Dendritic cell treated with granulocyte-macrophage colony-stimulating factor and Interleukin-4, amounts not matched to agents 40 ng/mL and 50 ng/mL, for 4 days (primary cell): ENCODE measurements at regions not wholly inside any gene's neighbourhood (a gene's known extent, or its start where the extent isn't known, plus 50 kb on each side); places are given as distances from the start of the nearest gene placed in this dataset.
A peak's percentile ranks its signal among the peaks of the same experiment; 100 is the strongest.
"Not testable (repeated sequence)": the region's sequence is repeated elsewhere in the genome, so short reads cannot be mapped to it uniquely, and the experiment has no call there.

Experiments used
- H3K27ac Mint-ChIP-seq: one replicate; pipeline ENCODE4 v1.8.0; 2022; ENCODE audit warnings: mild to moderate bottlenecking, mixed read lengths
- H3K27me3 Mint-ChIP-seq: one replicate; pipeline ENCODE4 v1.8.0; 2022; ENCODE audit warnings: mild to moderate bottlenecking, mixed read lengths
- H3K36me3 Mint-ChIP-seq: one replicate; pipeline ENCODE4 v1.8.0; 2022; ENCODE audit warnings: low read depth, mixed read lengths
- H3K4me1 Mint-ChIP-seq: one replicate; pipeline ENCODE4 v1.8.0; 2022; ENCODE audit warnings: low read depth, mixed read lengths
- H3K4me3 Mint-ChIP-seq: one replicate; pipeline ENCODE4 v1.8.0; 2022; ENCODE audit warnings: mild to moderate bottlenecking, moderate library complexity, mixed read lengths
- H3K9me3 Mint-ChIP-seq: one replicate; pipeline ENCODE4 v1.8.0; 2022; ENCODE audit warnings: mixed read lengths
- intact Hi-C: fragments of 100-400 bp; cut with micrococcal nuclease; formaldehyde crosslinking; loops from one replicate; pipeline ENCODE4 v1.15.0; 2022

DNA sequence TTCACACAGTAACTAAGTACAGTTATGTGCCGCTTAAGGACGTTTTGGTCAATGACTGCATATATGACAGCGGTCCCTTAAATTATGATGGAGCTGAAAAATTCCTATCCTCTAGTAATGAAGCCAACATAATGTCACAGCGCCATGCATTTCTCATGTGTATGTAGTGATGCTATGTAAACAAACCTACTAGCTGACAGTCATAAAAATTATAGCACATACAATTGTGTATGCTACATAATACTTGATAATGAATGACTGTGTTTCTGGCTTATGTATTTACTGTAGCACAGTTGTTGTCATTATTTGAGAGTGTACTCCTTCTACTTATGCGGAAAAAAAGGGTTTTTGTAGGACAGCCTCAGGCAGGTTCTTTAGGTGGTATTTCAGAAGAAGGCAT is 99.7 kb downstream of the DACT1 start:
- H3K36me3 Mint-ChIP-seq = no peaks in the 10 kb centered on the region
- no peak overlapping the region for H3K27ac Mint-ChIP-seq

DNA sequence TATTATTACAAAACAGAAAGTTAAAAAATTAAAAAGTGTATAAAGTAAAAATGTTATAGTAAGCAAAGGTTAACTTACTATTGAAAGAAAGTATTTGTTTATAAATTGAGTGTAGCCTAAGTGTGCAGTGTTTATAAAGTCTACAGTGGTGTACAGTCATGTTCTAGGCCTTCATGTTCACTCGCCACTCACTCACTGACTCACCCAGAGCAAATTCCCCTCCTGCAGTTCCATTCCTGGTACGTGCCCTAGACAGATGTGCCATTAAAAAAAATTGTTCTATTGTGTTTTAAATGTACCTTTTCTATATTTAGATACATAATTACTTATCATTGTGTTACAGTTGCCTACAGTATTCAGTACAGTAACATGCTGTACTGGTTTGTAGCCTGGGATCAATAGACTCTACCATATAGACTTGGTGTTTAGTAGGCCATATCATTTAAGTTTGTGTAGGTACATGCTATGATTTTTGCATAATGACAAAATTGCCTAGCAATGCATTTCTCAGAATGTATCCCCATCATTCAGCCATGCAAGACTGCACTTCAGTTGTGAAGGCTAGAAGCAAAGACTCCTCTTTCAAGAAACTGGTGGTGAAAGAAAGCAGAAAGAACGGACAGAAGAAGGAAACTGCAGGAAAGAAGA is 100.6 kb downstream of the DACT1 start:
- H3K27me3 Mint-ChIP-seq = no peaks in the 10 kb centered on the region
- no peaks in the 10 kb centered on the region for H3K36me3 Mint-ChIP-seq
- no peaks in the 10 kb centered on the region for H3K9me3 Mint-ChIP-seq
- H3K4me3 Mint-ChIP-seq = no peak overlapping the region
- intact Hi-C loops = no loop called here
- H3K27ac Mint-ChIP-seq = no peak overlapping the region
- H3K4me1 Mint-ChIP-seq = peaks cover 43% of the 10 kb centered on the region

More for the DNA sequence above, 99.7 kb downstream of the DACT1 start:
- Mint-ChIP-seq H3K4me1 (peaks cover 43% of the 10 kb centered on the region), H3K4me3 (no peak overlapping the region), H3K27me3 (no peaks in the 10 kb centered on the region), H3K9me3 (no peaks in the 10 kb centered on the region)
- intact Hi-C loops = no loop called here

DNA sequence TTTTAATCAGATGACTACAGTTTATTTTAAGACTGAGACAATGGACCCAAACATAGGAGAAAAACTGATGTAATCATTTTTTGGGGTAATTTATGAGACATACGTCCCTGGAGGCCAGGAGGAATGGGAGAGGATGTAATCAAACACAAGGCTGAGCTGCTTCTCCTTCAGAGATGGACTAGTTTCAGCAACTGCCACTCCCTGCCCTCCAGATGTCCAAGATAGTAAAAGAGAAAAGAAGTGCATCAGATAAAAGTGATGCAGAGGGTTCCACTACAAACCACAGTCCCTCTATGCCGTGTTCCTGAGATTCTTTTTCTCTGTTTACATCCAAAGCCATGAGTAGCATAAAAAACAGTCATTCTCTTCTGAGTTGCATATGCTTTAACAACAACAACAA is 101.1 kb downstream of the DACT1 start:
- no peaks in the 10 kb centered on the region for H3K9me3 Mint-ChIP-seq
- no peaks in the 10 kb centered on the region for H3K36me3 Mint-ChIP-seq
- no peak overlapping the region for H3K4me3 Mint-ChIP-seq
- intact Hi-C loops = no loop called here
- H3K27me3 Mint-ChIP-seq = no peaks in the 10 kb centered on the region
- peaks cover 43% of the 10 kb centered on the region for H3K4me1 Mint-ChIP-seq
- H3K27ac Mint-ChIP-seq = no peak overlapping the region

DNA sequence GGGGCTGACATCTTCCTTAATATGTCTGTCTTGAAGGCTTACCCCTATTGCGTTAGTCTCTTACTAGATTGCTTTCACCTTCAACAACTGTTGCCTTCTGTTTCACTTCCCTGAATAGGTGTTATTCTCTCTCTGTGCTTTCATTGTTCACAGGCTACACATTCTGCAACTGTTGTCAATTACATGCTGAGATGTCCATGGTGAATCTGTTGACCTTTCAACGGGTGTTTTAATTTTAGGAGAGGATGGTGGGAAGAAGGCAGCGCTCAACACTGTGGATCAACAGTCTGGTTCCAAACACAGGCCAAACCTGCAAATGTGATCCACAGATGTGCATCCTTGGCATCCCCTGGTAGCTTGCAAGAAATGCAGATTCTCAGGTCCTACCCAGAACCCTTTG is 101.9 kb downstream of the DACT1 start:
- Mint-ChIP-seq H3K36me3 (no peaks in the 10 kb centered on the region), H3K27me3 (no peaks in the 10 kb centered on the region), H3K4me3 (no peak overlapping the region), H3K27ac (no peak overlapping the region), H3K9me3 (no peaks in the 10 kb centered on the region), H3K4me1 (peaks cover 43% of the 10 kb centered on the region)
- intact Hi-C loops = no loop called here

DNA sequence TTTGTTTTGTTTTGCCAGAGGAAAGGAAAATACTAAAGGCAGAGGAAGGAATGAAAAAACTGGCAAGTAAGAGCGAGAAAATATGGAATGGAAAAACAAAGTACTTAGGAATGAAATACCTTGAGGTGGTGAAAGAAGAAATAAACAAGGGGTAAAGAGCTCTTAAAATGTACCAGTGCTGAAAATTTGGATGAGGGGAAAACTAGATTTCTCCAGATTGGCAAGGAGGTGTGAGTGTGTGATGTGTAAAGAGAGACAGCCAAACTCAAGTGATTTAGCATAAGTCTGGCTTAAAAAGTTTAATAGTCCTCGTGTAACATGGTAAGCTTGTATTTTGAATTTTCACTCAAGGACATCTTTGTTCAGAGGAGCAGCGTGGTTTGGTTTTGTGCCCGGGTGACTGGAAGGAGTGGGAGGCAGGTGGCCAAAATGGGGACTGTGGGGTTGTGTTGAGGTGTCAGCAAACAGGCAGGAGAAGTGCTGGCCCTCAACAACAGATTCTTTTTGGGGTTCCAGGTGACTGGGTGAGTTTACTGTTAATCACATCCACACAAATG is 102.7 kb downstream of the DACT1 start:
- Mint-ChIP-seq H3K4me3 (no peak overlapping the region), H3K36me3 (no peaks in the 10 kb centered on the region), H3K4me1 (peaks cover 41% of the 10 kb centered on the region), H3K27me3 (no peaks in the 10 kb centered on the region), H3K9me3 (no peaks in the 10 kb centered on the region), H3K27ac (peak overlapping the region; percentile 18)
- intact Hi-C loops = no loop called here

DNA sequence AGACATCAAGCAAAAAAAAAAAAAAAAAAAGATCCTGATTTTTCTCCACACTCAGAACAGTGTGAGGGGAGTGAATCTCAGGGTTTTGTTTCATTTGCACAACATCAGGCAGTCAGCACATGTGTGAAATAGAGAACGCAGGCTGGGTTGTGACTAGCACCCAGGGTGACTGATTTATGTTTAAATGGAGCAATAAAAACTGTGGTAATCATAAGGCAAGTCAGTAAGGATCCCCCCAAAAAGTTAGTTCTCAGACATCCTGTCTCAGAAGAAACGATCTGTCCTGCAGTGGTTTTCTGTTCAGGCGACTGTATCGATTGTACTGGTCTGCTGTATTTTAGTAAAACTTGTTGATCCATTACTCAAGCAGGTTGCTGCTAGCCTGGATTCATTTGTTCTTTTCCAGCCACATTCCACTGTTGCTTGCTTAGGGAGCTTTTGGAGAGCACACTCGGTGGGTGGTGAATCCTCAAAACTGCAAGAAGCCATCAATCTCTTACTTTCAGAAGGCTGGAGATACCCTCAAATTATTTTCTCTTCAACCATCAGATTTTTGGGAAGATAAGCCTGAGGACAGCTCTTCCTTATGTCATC is 107.1 kb downstream of the DACT1 start:
- H3K4me1 Mint-ChIP-seq = peaks cover 56% of the 10 kb centered on the region
- no peaks in the 10 kb centered on the region for H3K9me3 Mint-ChIP-seq
- no peak overlapping the region for H3K4me3 Mint-ChIP-seq
- intact Hi-C loops = loop anchor here (5.0 kb wide), 1 partner anchor 103 kb away; no protein-coding TSS in a partner anchor
- H3K36me3 Mint-ChIP-seq = no peaks in the 10 kb centered on the region
- H3K27me3 Mint-ChIP-seq = no peaks in the 10 kb centered on the region
- H3K27ac Mint-ChIP-seq = peak overlapping the region; percentile 32

DNA sequence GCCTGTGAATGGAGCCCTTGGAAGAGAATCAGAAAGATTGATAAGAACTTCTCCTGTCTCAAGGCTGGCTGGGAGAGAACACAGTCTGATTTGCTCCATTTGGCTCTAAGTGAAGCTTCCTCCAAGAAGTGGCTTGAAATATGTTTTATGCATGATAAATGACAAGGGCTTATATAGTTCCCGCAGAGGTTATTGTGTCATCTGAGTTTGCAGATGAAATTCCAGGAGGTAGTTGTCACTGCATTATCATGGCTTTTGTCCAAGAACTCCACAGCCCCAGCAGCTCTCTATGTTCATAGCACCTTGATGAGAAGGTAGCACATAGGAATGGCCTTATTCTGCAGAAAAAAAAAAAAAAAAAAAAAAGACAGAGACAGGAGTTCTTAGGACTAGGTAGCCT is 108.5 kb downstream of the DACT1 start:
- Mint-ChIP-seq H3K9me3 (no peaks in the 10 kb centered on the region), H3K27me3 (no peaks in the 10 kb centered on the region), H3K4me1 (peaks cover 57% of the 10 kb centered on the region), H3K27ac (no peak overlapping the region), H3K36me3 (peaks cover 11% of the 10 kb centered on the region), H3K4me3 (no peak overlapping the region)
- intact Hi-C loops = loop anchor here (5.0 kb wide), 1 partner anchor 104 kb away; no protein-coding TSS in a partner anchor

DNA sequence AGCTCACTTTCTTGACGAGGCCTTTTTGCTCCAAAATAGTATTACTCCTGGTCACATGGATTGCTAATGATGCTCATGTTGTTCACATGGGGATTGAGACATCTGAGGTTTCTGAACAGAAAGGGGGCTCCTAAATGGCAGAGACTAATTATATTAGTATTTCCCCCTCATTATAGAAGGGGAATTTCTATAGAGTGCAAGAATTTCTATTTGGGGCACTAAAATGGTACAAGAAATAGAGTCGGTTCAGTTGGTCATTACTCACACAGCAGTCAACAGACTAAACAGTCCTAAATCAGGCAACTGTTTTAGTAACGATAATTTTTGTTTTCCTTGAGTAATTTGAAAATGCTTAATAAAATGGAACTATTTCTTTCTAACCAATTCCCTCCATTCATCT is 108.9 kb downstream of the DACT1 start:
- no peaks in the 10 kb centered on the region for H3K9me3 Mint-ChIP-seq
- no peak overlapping the region for H3K4me3 Mint-ChIP-seq
- H3K4me1 Mint-ChIP-seq = peaks cover 62% of the 10 kb centered on the region
- H3K27me3 Mint-ChIP-seq = no peaks in the 10 kb centered on the region
- H3K27ac Mint-ChIP-seq = peak overlapping the region; percentile 92
- intact Hi-C loops = loop anchor here (5.0 kb wide), 1 partner anchor 104 kb away; no protein-coding TSS in a partner anchor
- peaks cover 15% of the 10 kb centered on the region for H3K36me3 Mint-ChIP-seq

DNA sequence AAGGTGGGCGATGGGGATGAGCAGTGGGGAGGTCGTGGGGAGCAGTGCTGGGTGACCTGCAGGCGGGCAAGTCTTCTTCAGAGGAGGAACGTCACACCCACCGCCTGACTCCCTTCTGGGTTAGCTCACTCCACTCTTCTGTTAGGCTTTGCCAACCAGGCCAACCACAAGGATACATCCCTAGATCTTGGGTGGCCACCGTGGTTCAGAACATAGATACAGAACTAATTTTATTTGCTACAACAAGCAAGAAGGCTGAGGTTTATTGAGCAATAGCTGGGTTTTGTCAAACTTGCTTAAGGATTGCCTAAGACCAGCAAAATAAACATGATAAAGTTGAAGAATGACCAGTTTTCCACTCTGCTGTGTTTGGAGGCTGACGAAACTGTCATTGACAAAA is 109.4 kb downstream of the DACT1 start:
- H3K27ac Mint-ChIP-seq = peak overlapping the region; percentile 92
- H3K36me3 Mint-ChIP-seq = peaks cover 19% of the 10 kb centered on the region
- no peaks in the 10 kb centered on the region for H3K27me3 Mint-ChIP-seq
- peaks cover 66% of the 10 kb centered on the region for H3K4me1 Mint-ChIP-seq
- H3K4me3 Mint-ChIP-seq = no peak overlapping the region
- H3K9me3 Mint-ChIP-seq = no peaks in the 10 kb centered on the region
- intact Hi-C loops = loop anchor here (5.0 kb wide), 1 partner anchor 105 kb away; no protein-coding TSS in a partner anchor

DNA sequence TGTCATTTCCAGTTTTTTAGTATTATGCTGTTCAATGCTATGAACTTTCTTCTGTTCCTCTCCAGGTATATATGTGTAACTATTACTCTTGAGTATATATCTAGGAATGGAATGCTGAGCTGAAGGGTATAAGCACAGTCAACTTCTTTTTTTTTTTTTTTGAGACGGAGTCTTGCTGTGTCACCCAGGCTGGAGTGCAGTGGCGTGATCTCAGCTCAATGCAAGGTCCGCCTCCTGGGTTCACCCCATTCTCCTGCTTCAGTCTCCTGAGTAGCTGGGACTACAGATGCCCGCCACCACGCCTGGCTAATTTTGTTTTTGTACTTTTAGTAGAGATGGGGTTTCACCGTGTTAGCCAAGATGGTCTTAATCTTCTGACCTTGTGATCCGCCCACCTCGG is 110.5 kb downstream of the DACT1 start:
- H3K9me3 Mint-ChIP-seq, H3K27me3 Mint-ChIP-seq: not testable (repeated sequence)
- Mint-ChIP-seq H3K36me3 (peaks cover 19% of the 10 kb centered on the region), H3K4me1 (peaks cover 74% of the 10 kb centered on the region), H3K27ac (peak overlapping the region; percentile 92), H3K4me3 (peak overlapping the region; percentile 70)
- intact Hi-C loops = loop anchor here (5.0 kb wide), 1 partner anchor 106 kb away; no protein-coding TSS in a partner anchor

DNA sequence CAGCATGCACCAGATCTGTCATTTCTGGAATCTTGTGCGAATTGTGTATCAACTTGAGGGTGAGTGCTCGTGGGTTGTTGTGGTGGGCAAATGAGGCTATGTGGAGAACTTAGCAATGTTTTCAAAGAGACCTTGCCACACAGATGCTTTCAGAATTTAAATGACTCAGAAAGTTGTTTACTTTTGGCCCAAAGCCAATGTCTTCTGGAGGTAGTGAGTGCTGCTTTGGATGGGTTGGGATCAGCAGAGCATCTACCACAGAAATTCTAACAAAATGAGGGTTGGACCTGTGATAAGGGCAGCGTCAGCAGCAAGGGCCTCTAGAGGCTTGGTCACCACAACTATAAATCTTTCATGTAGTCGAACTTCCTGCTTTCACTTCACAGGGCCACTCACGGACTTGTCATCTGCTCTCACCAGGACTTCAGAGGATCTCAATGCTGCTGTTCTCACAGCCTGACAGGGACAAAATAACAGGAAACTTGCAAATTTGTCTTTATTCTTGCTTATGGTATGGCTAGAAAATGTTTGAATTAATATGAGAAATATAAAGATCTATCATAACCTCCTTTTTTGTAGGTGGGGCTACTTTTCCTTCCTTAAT is 111.4 kb downstream of the DACT1 start:
- Mint-ChIP-seq H3K27me3 (no peaks in the 10 kb centered on the region), H3K4me1 (peaks cover 82% of the 10 kb centered on the region), H3K4me3 (peak overlapping the region; percentile 60), H3K9me3 (no peaks in the 10 kb centered on the region), H3K27ac (peak overlapping the region; percentile 92), H3K36me3 (peaks cover 19% of the 10 kb centered on the region)
- intact Hi-C loops = loop anchor here (5.0 kb wide), 1 partner anchor 107 kb away; no protein-coding TSS in a partner anchor

DNA sequence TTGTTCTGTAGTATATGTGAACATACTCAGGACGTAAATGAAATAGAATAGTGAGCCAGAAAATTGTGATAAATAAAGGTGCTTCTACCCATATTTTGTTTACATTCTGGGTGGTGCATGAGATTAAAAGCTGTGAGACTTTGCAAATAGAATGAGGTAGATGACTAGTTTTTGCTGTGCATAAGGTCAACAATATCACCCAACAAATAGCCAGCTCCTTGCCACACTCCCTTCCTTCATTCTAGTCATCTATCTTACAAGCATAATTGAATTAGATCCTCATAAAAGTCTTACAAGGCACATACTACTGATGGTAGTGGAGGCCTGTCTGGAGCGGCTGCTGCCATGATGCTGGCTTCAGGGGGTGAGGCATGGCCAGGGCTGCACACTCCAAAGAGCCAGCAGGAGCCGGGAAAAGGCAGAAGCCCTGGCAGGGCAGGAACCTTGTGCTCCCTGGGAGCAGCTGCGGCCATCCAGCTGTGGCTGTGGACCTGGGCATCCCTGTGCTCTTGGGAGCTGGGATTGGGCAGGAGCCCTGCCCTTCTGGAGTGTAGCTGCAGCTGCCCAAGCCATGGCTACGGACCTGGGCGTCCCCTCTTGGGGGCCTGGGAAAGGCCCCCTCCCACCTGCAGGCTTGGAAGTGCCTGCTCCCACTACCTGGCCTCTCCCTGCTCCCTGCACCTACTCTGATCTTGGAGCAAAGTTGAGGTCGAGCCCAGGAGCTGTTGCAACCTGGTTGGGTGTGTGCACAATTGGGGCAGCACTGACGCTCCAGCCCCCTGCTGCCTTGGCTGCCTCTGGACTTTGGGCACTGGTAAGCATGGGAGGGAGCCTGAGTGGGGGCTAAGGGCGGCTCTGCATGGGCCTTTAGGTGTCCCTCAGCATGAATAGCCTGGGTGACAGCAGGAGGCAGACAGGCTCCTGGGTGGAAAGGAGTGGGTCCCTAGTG is 112.8 kb downstream of the DACT1 start:
- Mint-ChIP-seq H3K4me3 (peak overlapping the region; percentile 30), H3K36me3 (peaks cover 19% of the 10 kb centered on the region), H3K4me1 (peaks cover 86% of the 10 kb centered on the region), H3K27me3 (no peaks in the 10 kb centered on the region), H3K27ac (peak overlapping the region; percentile 92), H3K9me3 (no peaks in the 10 kb centered on the region)
- intact Hi-C loops = no loop called here

DNA sequence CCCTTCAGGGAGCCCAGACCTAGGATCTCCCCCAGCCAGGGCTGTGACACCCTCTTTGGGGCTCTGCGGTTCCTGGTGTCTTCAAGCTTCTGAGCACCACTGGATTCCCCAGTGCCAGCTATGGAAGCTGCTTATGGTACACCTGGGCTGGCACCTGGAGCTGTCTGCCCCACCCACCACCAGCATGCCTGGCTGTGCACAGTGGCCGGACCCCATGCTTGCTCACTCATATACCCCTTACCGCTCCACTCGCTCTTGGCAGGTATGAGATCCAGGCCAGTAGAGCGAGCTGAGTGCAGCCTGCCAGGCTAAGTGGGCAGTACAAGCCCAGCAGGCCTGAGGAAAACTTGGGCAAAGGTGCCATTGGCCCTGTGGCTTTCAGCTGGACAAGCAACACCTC is 114.0 kb downstream of the DACT1 start:
- H3K4me1 Mint-ChIP-seq = peaks cover 74% of the 10 kb centered on the region
- peaks cover 19% of the 10 kb centered on the region for H3K36me3 Mint-ChIP-seq
- intact Hi-C loops = no loop called here
- no peak overlapping the region for H3K4me3 Mint-ChIP-seq
- H3K27me3 Mint-ChIP-seq = no peaks in the 10 kb centered on the region
- peak overlapping the region; percentile 92 for H3K27ac Mint-ChIP-seq
- H3K9me3 Mint-ChIP-seq = no peaks in the 10 kb centered on the region
